ENCODE measurements at regions not wholly inside any gene's neighbourhood (a gene's known extent, or its start where the extent isn't known, plus 50 kb on each side); places are given as distances from the start of the nearest gene placed in this dataset.
"Not testable (repeated sequence)": the region's sequence is repeated elsewhere in the genome, so short reads cannot be mapped to it uniquely, and the experiment has no call there.

- DNase-seq: peak in 5 of 6 experiments; percentile 4 to 67 (median 42)
Measured at GRCh38 chr21:17387030-17387617, 125.7 kb upstream of the CXADR start.

GRCh38 chr21:17388226-17388625 lies 124.6 kb upstream of the CXADR start:
- no peak for DNase-seq

GRCh38 chr21:17389311-17389710 lies 123.5 kb upstream of the CXADR start:
- DNase-seq: no peak

GRCh38 chr21:17390569-17390968 lies 122.3 kb upstream of the CXADR start:
- DNase-seq: no peak

- no peak for DNase-seq
Measured at GRCh38 chr21:17391811-17392340, 121.0 kb upstream of the CXADR start.

- no peak for DNase-seq
Measured at GRCh38 chr21:17393413-17393812, 119.4 kb upstream of the CXADR start.

GRCh38 chr21:17396948-17397347 lies 115.9 kb upstream of the CXADR start:
- DNase-seq: no peak

- no peak for DNase-seq
Measured at GRCh38 chr21:17397703-17398102, 115.1 kb upstream of the CXADR start.

GRCh38 chr21:17398954-17399353 lies 113.9 kb upstream of the CXADR start:
- DNase-seq: not testable (repeated sequence)

GRCh38 chr21:17402937-17403336 lies 109.9 kb upstream of the CXADR start:
- no peak for DNase-seq

GRCh38 chr21:17406202-17406601 lies 106.6 kb upstream of the CXADR start:
- no peak for DNase-seq

- no peak for DNase-seq
Measured at GRCh38 chr21:17414766-17415165, 98.1 kb upstream of the CXADR start.

- no peak for DNase-seq
Measured at GRCh38 chr21:17416139-17416538, 96.7 kb upstream of the CXADR start.

GRCh38 chr21:17422931-17423330 lies 89.9 kb upstream of the CXADR start:
- DNase-seq: no peak

GRCh38 chr21:17427157-17427556 lies 85.7 kb upstream of the CXADR start:
- DNase-seq: no peak

- DNase-seq: no peak
Measured at GRCh38 chr21:17427831-17428483, 84.9 kb upstream of the CXADR start.

- DNase-seq: no peak
Measured at GRCh38 chr21:17428484-17428869, 84.4 kb upstream of the CXADR start.

GRCh38 chr21:17428980-17429379 lies 83.9 kb upstream of the CXADR start:
- no peak for DNase-seq

- DNase-seq: no peak
Measured at GRCh38 chr21:17429936-17430335, 82.9 kb upstream of the CXADR start.

GRCh38 chr21:17432732-17433057 lies 80.1 kb upstream of the CXADR start:
- DNase-seq: no peak

- DNase-seq: no peak
Measured at GRCh38 chr21:17433730-17434129, 79.1 kb upstream of the CXADR start.

GRCh38 chr21:17435565-17436543 lies 77.0 kb upstream of the CXADR start:
- DNase-seq: no peak

GRCh38 chr21:17436626-17437111 lies 76.2 kb upstream of the CXADR start:
- no peak for DNase-seq

GRCh38 chr21:17438635-17439034 lies 74.2 kb upstream of the CXADR start:
- no peak for DNase-seq

All from stimulated activated naive CD4-positive, alpha-beta T cell (primary cell).